Duodenal mucosa (tissue), 2 donors: ENCODE measurements at regions not wholly inside any gene's neighbourhood (a gene's known extent, or its start where the extent isn't known, plus 50 kb on each side); places are given as distances from the start of the nearest gene placed in this dataset.

Source experiments
- H3K27ac ChIP-seq: one replicate; pipeline ENCODE4 v1.7.0; 2013; ENCODE audit warnings: low read depth, low read length
- H3K27me3 ChIP-seq, 2 donors: one replicate each; pipeline ENCODE4 v1.7.0; 2013; ENCODE audit warnings: low read length in 2 of 2, control low read depth in 1 of 2; ENCODE audit not compliant: insufficient read depth in 2 of 2, control insufficient read depth in 1 of 2
- H3K36me3 ChIP-seq, 2 donors: one replicate each; pipeline ENCODE4 v1.7.0; 2013; ENCODE audit warnings: low read length in 2 of 2, control low read depth in 1 of 2; ENCODE audit not compliant: insufficient read depth in 2 of 2, control insufficient read depth in 1 of 2
- H3K4me1 ChIP-seq, 2 donors: one replicate each; pipeline ENCODE4 v1.7.0; 2013; ENCODE audit warnings: low read length in 2 of 2, control low read depth in 1 of 2; ENCODE audit not compliant: insufficient read depth in 2 of 2, control insufficient read depth in 1 of 2
- H3K4me3 ChIP-seq, 2 donors: one replicate each; pipeline ENCODE4 v1.7.0; 2013; ENCODE audit warnings: low read length in 2 of 2, low read depth in 1 of 2
- H3K9ac ChIP-seq, 2 donors: one replicate each; pipeline ENCODE4 v1.7.0; 2013; ENCODE audit warnings: low read length in 2 of 2, low read depth in 1 of 2
- H3K9me3 ChIP-seq, 2 donors: one replicate each; pipeline ENCODE4 v1.7.0; 2013; ENCODE audit warnings: low read length in 2 of 2, control low read depth in 1 of 2; ENCODE audit not compliant: control insufficient read depth in 1 of 2

GRCh38 chr10:129028451-129028850 lies 438.6 kb upstream of the MGMT start:
- no peaks in the 10 kb centered on the region for H3K9me3 ChIP-seq
- H3K4me3 ChIP-seq, result no peak overlapping the region
- no peaks in the 10 kb centered on the region for H3K4me1 ChIP-seq
- H3K36me3 ChIP-seq, result no peaks in the 10 kb centered on the region
- H3K27ac ChIP-seq, result no peak overlapping the region
- peaks cover 3 to 23% of the 10 kb centered on the region in 2 donors for H3K27me3 ChIP-seq
- no peak overlapping the region for H3K9ac ChIP-seq

- no peak overlapping the region for H3K9ac ChIP-seq
- H3K27ac ChIP-seq, result no peak overlapping the region
- no peaks in the 10 kb centered on the region for H3K9me3 ChIP-seq
- no peaks in the 10 kb centered on the region for H3K4me1 ChIP-seq
- no peak overlapping the region for H3K4me3 ChIP-seq
- peaks cover 9 to 29% of the 10 kb centered on the region in 2 donors for H3K27me3 ChIP-seq
- H3K36me3 ChIP-seq, result no peaks in the 10 kb centered on the region
These were observed 438.0 kb upstream of the MGMT start for GRCh38 chr10:129029051-129029450.

GRCh38 chr10:129029851-129030602 lies 437.0 kb upstream of the MGMT start:
- Histone ChIP-seq H3K4me1 (no peaks in the 10 kb centered on the region), H3K27ac (no peak overlapping the region), H3K4me3 (no peak overlapping the region), H3K36me3 (no peaks in the 10 kb centered on the region), H3K9me3 (no peaks in the 10 kb centered on the region), H3K27me3 (peaks cover 12 to 30% of the 10 kb centered on the region in 2 donors), H3K9ac (no peak overlapping the region)

- peaks cover 16 to 30% of the 10 kb centered on the region in 2 donors for H3K27me3 ChIP-seq
These were observed 436.5 kb upstream of the MGMT start for GRCh38 chr10:129030603-129030895.

GRCh38 chr10:129030996-129031843 lies 435.8 kb upstream of the MGMT start:
- Histone ChIP-seq H3K4me1 (no peaks in the 10 kb centered on the region), H3K9ac (no peak overlapping the region), H3K9me3 (no peaks in the 10 kb centered on the region), H3K27ac (no peak overlapping the region), H3K4me3 (no peak overlapping the region), H3K27me3 (peaks cover 22 to 30% of the 10 kb centered on the region in 2 donors), H3K36me3 (no peaks in the 10 kb centered on the region)

More at GRCh38 chr10:129030603-129030895, 436.5 kb upstream of the MGMT start:
- Histone ChIP-seq H3K27ac (no peak overlapping the region), H3K4me3 (no peak overlapping the region), H3K9me3 (no peaks in the 10 kb centered on the region), H3K36me3 (no peaks in the 10 kb centered on the region), H3K9ac (no peak overlapping the region), H3K4me1 (no peaks in the 10 kb centered on the region)

GRCh38 chr10:129031844-129032150 lies 435.2 kb upstream of the MGMT start:
- H3K27ac ChIP-seq, result no peak overlapping the region
- H3K9me3 ChIP-seq, result no peaks in the 10 kb centered on the region
- no peaks in the 10 kb centered on the region for H3K36me3 ChIP-seq
- no peak overlapping the region for H3K4me3 ChIP-seq
- no peak overlapping the region for H3K9ac ChIP-seq
- peaks cover 23 to 30% of the 10 kb centered on the region in 2 donors for H3K27me3 ChIP-seq
- H3K4me1 ChIP-seq, result no peaks in the 10 kb centered on the region

- no peaks in the 10 kb centered on the region for H3K4me1 ChIP-seq
- H3K36me3 ChIP-seq, result no peaks in the 10 kb centered on the region
- no peaks in the 10 kb centered on the region for H3K9me3 ChIP-seq
- no peak overlapping the region for H3K4me3 ChIP-seq
- H3K9ac ChIP-seq, result no peak overlapping the region
- H3K27me3 ChIP-seq, result peaks cover 24 to 30% of the 10 kb centered on the region in 2 donors
- H3K27ac ChIP-seq, result no peak overlapping the region
These were observed 434.4 kb upstream of the MGMT start for GRCh38 chr10:129032372-129033313.

GRCh38 chr10:129033340-129033739 lies 433.7 kb upstream of the MGMT start:
- no peak overlapping the region for H3K9ac ChIP-seq
- H3K9me3 ChIP-seq, result no peaks in the 10 kb centered on the region
- H3K27ac ChIP-seq, result no peak overlapping the region
- H3K4me1 ChIP-seq, result no peaks in the 10 kb centered on the region
- H3K36me3 ChIP-seq, result no peaks in the 10 kb centered on the region
- H3K27me3 ChIP-seq, result peaks cover 27 to 36% of the 10 kb centered on the region in 2 donors
- no peak overlapping the region for H3K4me3 ChIP-seq

- no peak overlapping the region for H3K27ac ChIP-seq
- no peaks in the 10 kb centered on the region for H3K36me3 ChIP-seq
- no peaks in the 10 kb centered on the region for H3K9me3 ChIP-seq
- H3K9ac ChIP-seq, result no peak overlapping the region
- H3K4me1 ChIP-seq, result no peaks in the 10 kb centered on the region
- H3K4me3 ChIP-seq, result no peak overlapping the region
- H3K27me3 ChIP-seq, result peaks cover 27 to 36% of the 10 kb centered on the region in 2 donors
These were observed 433.2 kb upstream of the MGMT start for GRCh38 chr10:129033790-129034272.
